Fibroblast of pulmonary artery (primary cell): ENCODE measurements at regions not wholly inside any gene's neighbourhood (a gene's known extent, or its start where the extent isn't known, plus 50 kb on each side); places are given as distances from the start of the nearest gene placed in this dataset.

ENCODE experiments used
- DNase-seq: peaks from one replicate; pipeline ENCODE4 v3.0.0-alpha.2; 2010; ENCODE audit warnings: low read depth
- H3K4me3 ChIP-seq: replicated peaks from 2 replicates; pipeline ENCODE4 v1.5.1; 2011; ENCODE audit warnings: low read depth, mild to moderate bottlenecking, control low read depth, low read length, moderate library complexity
- TF ChIP-seq, protein P1 (sequence below): IDR thresholded peaks from 2 replicates; pipeline ENCODE4 v1.5.1; 2011; ENCODE audit warnings: mild to moderate bottlenecking, control low read depth, low read length, inconsistent platforms; ENCODE audit errors: missing control alignments

DNA sequence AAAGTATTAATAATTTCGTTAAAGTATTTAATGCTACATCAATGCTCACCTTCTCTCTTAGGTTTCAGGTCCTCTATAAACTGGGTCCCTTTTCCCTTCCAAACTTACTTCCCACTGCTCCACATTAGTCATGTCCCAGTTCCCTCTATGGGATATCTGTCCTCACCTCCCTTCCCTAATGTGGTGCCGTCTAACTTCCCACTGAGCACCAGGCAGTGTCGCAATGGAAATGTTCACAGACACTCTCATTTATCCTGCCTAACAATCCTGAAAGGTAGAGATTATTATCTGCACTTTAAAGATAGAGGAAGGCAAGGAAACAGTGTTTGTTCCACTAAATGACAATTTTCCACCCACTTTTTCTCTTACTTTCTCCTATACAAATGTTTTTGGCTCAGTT lies 329.7 kb downstream of the CWC27 start:
- no peak overlapping the region for H3K4me3 ChIP-seq
- no peak for DNase-seq
- TF ChIP-seq, protein P1, sequence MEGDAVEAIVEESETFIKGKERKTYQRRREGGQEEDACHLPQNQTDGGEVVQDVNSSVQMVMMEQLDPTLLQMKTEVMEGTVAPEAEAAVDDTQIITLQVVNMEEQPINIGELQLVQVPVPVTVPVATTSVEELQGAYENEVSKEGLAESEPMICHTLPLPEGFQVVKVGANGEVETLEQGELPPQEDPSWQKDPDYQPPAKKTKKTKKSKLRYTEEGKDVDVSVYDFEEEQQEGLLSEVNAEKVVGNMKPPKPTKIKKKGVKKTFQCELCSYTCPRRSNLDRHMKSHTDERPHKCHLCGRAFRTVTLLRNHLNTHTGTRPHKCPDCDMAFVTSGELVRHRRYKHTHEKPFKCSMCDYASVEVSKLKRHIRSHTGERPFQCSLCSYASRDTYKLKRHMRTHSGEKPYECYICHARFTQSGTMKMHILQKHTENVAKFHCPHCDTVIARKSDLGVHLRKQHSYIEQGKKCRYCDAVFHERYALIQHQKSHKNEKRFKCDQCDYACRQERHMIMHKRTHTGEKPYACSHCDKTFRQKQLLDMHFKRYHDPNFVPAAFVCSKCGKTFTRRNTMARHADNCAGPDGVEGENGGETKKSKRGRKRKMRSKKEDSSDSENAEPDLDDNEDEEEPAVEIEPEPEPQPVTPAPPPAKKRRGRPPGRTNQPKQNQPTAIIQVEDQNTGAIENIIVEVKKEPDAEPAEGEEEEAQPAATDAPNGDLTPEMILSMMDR = no peak
